IPS-15b (cell line): ENCODE measurements at regions not wholly inside any gene's neighbourhood (a gene's known extent, or its start where the extent isn't known, plus 50 kb on each side); places are given as distances from the start of the nearest gene placed in this dataset.
"Not testable (repeated sequence)": the region's sequence is repeated elsewhere in the genome, so short reads cannot be mapped to it uniquely, and the experiment has no call there.

Experiments
- H3K27me3 ChIP-seq: one replicate; pipeline ENCODE4 v1.6.1; 2013; ENCODE audit warnings: low read length; ENCODE audit not compliant: control insufficient read depth, insufficient read depth
- H3K36me3 ChIP-seq: one replicate; pipeline ENCODE4 v1.6.1; 2013; ENCODE audit warnings: low read length; ENCODE audit not compliant: control insufficient read depth, insufficient read depth
- H3K4me1 ChIP-seq: one replicate; pipeline ENCODE4 v1.6.1; 2013; ENCODE audit warnings: mild to moderate bottlenecking, low read length; ENCODE audit not compliant: control insufficient read depth, insufficient read depth
- H3K4me3 ChIP-seq: one replicate; pipeline ENCODE4 v1.5.1; 2013; ENCODE audit warnings: low read depth, low read length
- H3K9ac ChIP-seq: one replicate; pipeline ENCODE4 v1.6.1; 2013; ENCODE audit warnings: low read depth, mild to moderate bottlenecking, low read length
- H3K9me3 ChIP-seq: one replicate; pipeline ENCODE4 v1.6.1; 2013; ENCODE audit warnings: mild to moderate bottlenecking, low read length; ENCODE audit not compliant: control insufficient read depth, insufficient read depth

- no peaks in the 10 kb centered on the region for H3K4me1 ChIP-seq
- H3K9me3 ChIP-seq: no peaks in the 10 kb centered on the region
- no peak overlapping the region for H3K4me3 ChIP-seq
- no peaks in the 10 kb centered on the region for H3K36me3 ChIP-seq
- no peak overlapping the region for H3K9ac ChIP-seq
- H3K27me3 ChIP-seq: no peaks in the 10 kb centered on the region
These were observed 151.1 kb upstream of the ROPN1 start for GRCh38 chr3:124143047-124143446.

- Histone ChIP-seq H3K4me1 (no peaks in the 10 kb centered on the region), H3K4me3 (no peak overlapping the region), H3K9me3 (no peaks in the 10 kb centered on the region), H3K9ac (no peak overlapping the region), H3K36me3 (no peaks in the 10 kb centered on the region), H3K27me3 (no peaks in the 10 kb centered on the region)
These were observed 152.3 kb upstream of the ROPN1 start for GRCh38 chr3:124144035-124144814.

GRCh38 chr3:124147429-124147828 lies 155.5 kb upstream of the ROPN1 start:
- Histone ChIP-seq H3K4me1 (no peaks in the 10 kb centered on the region), H3K9ac (no peak overlapping the region), H3K27me3 (no peaks in the 10 kb centered on the region), H3K36me3 (no peaks in the 10 kb centered on the region), H3K4me3 (no peak overlapping the region), H3K9me3 (no peaks in the 10 kb centered on the region)

GRCh38 chr3:124147946-124148345 lies 156.0 kb upstream of the ROPN1 start:
- no peaks in the 10 kb centered on the region for H3K4me1 ChIP-seq
- H3K4me3 ChIP-seq: no peak overlapping the region
- H3K36me3 ChIP-seq: no peaks in the 10 kb centered on the region
- no peaks in the 10 kb centered on the region for H3K27me3 ChIP-seq
- H3K9ac ChIP-seq: no peak overlapping the region
- no peaks in the 10 kb centered on the region for H3K9me3 ChIP-seq

- Histone ChIP-seq H3K9me3 (no peaks in the 10 kb centered on the region), H3K36me3 (no peaks in the 10 kb centered on the region), H3K27me3 (no peaks in the 10 kb centered on the region), H3K4me1 (no peaks in the 10 kb centered on the region), H3K9ac (no peak overlapping the region), H3K4me3 (no peak overlapping the region)
These were observed 157.2 kb upstream of the ROPN1 start for GRCh38 chr3:124149081-124149480.

GRCh38 chr3:124149771-124150170 lies 157.8 kb upstream of the ROPN1 start:
- Histone ChIP-seq H3K4me3 (no peak overlapping the region), H3K9me3 (no peaks in the 10 kb centered on the region), H3K4me1 (no peaks in the 10 kb centered on the region), H3K9ac (no peak overlapping the region), H3K27me3 (no peaks in the 10 kb centered on the region), H3K36me3 (no peaks in the 10 kb centered on the region)

GRCh38 chr3:124152891-124153290 lies 161.0 kb upstream of the ROPN1 start:
- H3K9me3 ChIP-seq, H3K36me3 ChIP-seq, H3K4me3 ChIP-seq, H3K27me3 ChIP-seq, H3K4me1 ChIP-seq, H3K9ac ChIP-seq: not testable (repeated sequence)

GRCh38 chr3:124156866-124157712 lies 165.2 kb upstream of the ROPN1 start:
- H3K9me3 ChIP-seq: no peaks in the 10 kb centered on the region
- H3K9ac ChIP-seq: peak overlapping the region; percentile 37
- H3K27me3 ChIP-seq: no peaks in the 10 kb centered on the region
- H3K4me1 ChIP-seq: peaks cover 22% of the 10 kb centered on the region
- H3K4me3 ChIP-seq: peak overlapping the region; percentile 30
- H3K36me3 ChIP-seq: no peaks in the 10 kb centered on the region

GRCh38 chr3:124157748-124158147 lies 165.8 kb upstream of the ROPN1 start:
- no peaks in the 10 kb centered on the region for H3K27me3 ChIP-seq
- no peaks in the 10 kb centered on the region for H3K9me3 ChIP-seq
- H3K36me3 ChIP-seq: no peaks in the 10 kb centered on the region
- H3K4me1 ChIP-seq: peaks cover 23% of the 10 kb centered on the region
- peak overlapping the region; percentile 30 for H3K4me3 ChIP-seq
- peak overlapping the region; percentile 37 for H3K9ac ChIP-seq

GRCh38 chr3:124158168-124158881 lies 166.4 kb upstream of the ROPN1 start:
- Histone ChIP-seq H3K36me3 (no peaks in the 10 kb centered on the region), H3K9ac (no peak overlapping the region), H3K27me3 (no peaks in the 10 kb centered on the region), H3K4me3 (peak overlapping the region; percentile 30), H3K9me3 (no peaks in the 10 kb centered on the region), H3K4me1 (peaks cover 23% of the 10 kb centered on the region)

GRCh38 chr3:124161448-124161847 lies 169.5 kb upstream of the ROPN1 start:
- no peaks in the 10 kb centered on the region for H3K27me3 ChIP-seq
- H3K4me3 ChIP-seq: no peak overlapping the region
- no peak overlapping the region for H3K9ac ChIP-seq
- peaks cover 23% of the 10 kb centered on the region for H3K4me1 ChIP-seq
- no peaks in the 10 kb centered on the region for H3K9me3 ChIP-seq
- H3K36me3 ChIP-seq: no peaks in the 10 kb centered on the region
